B cell (primary cell): ENCODE measurements at regions not wholly inside any gene's neighbourhood (a gene's known extent, or its start where the extent isn't known, plus 50 kb on each side); places are given as distances from the start of the nearest gene placed in this dataset.

ENCODE experiments used
- ATAC-seq: fragments of 200-7000 bp; cut with Tn5 transposase; one replicate; pipeline ENCODE4 v1.10.0; 2021; ENCODE audit warnings: low read depth, mild to moderate bottlenecking, moderate number of reproducible peaks, moderate library complexity
- CTCF ChIA-PET: fragments of 350-600 bp; sonication (Branson Sonifier 250); formaldehyde crosslinking; loops from one replicate; lab custom pipeline; 2021; ENCODE audit warnings: antibody characterized with exemption, inconsistent platforms; lab: Charles Lee
- POLR2A ChIA-PET: fragments of 350-600 bp; sonication (Branson Sonifier 250); formaldehyde crosslinking; loops from one replicate; lab custom pipeline; 2021; ENCODE audit warnings: antibody characterized with exemption; lab: Charles Lee
- DNase-seq: peaks from one replicate; pipeline ENCODE4 v3.0.0; 2013
- H2AFZ ChIP-seq: 2 replicates; pipeline ENCODE4 v1.6.1; 2012; ENCODE audit warnings: mild to moderate bottlenecking, low read depth, low read length; ENCODE audit not compliant: insufficient read depth, poor library complexity, severe bottlenecking
- H3K27ac ChIP-seq, 2 donors: 1 replicate in 1 of 2; 2 replicates in 1 of 2; pipeline ENCODE4 v1.5.1; 2012 to 2013; ENCODE audit warnings: low read length in 2 of 2, mild to moderate bottlenecking in 2 of 2, moderate library complexity in 1 of 2
- H3K27me3 ChIP-seq, 4 experiments: fragments of 200-600 bp in 1 of 4; sonication (generic) in 1 of 4; replicated peaks in 1 of 4; 1 replicate in 2 of 4; 2 replicates in 2 of 4; pipeline versions ENCODE4 v1.6.1 to v1.7.0; 2013 to 2016; ENCODE audit warnings: low read length in 3 of 4, mild to moderate bottlenecking in 2 of 4, mixed read lengths in 1 of 4, moderate library complexity in 1 of 4; ENCODE audit not compliant: insufficient read depth in 4 of 4, control insufficient read depth in 3 of 4; ENCODE audit errors: control extremely low read depth in 1 of 4
- H3K36me3 ChIP-seq, 2 experiments: replicated peaks in 1 of 2; 1 replicate in 1 of 2; 2 replicates in 1 of 2; pipeline versions ENCODE4 v1.6.1 to v1.7.1; 2013; ENCODE audit warnings: low read length in 1 of 2; ENCODE audit not compliant: insufficient read depth in 2 of 2, control insufficient read depth in 1 of 2; ENCODE audit errors: control extremely low read depth in 1 of 2, extremely low read depth in 1 of 2
- H3K4me1 ChIP-seq, 2 donors: fragments of 200-600 bp in 1 of 2; sonication (generic) in 1 of 2; 1 replicate in 1 of 2; 2 replicates in 1 of 2; pipeline versions ENCODE4 v1.5.1 to v1.6.1; 2013 to 2017; ENCODE audit warnings: low read length in 2 of 2; ENCODE audit not compliant: control insufficient read depth in 2 of 2, insufficient read depth in 2 of 2
- H3K4me2 ChIP-seq: replicated peaks from 2 replicates; pipeline ENCODE3; 2012; ENCODE audit warnings: mild to moderate bottlenecking, low read depth, low read length; ENCODE audit not compliant: poor library complexity, severe bottlenecking
- H3K4me3 ChIP-seq, 5 experiments: fragments of 200-600 bp in 1 of 5; sonication (generic) in 1 of 5; 1 replicate in 3 of 5; 2 replicates in 2 of 5; pipeline versions ENCODE4 v1.5.1 to v1.7.0; 2011 to 2016; ENCODE audit warnings: low read length in 4 of 5, mild to moderate bottlenecking in 4 of 5, low read depth in 2 of 5, control low read depth in 1 of 5, moderate library complexity in 1 of 5; ENCODE audit not compliant: insufficient read depth in 1 of 5; ENCODE audit errors: control extremely low read depth in 1 of 5, extremely low read depth in 1 of 5
- H3K79me2 ChIP-seq: fragments of 200-600 bp; sonication (generic); one replicate; pipeline ENCODE4 v1.6.0; 2016; ENCODE audit warnings: low read length; ENCODE audit not compliant: control insufficient read depth, insufficient read depth
- H3K9ac ChIP-seq: fragments of 200-600 bp; sonication (generic); 2 replicates; pipeline ENCODE4 v1.6.1; 2017; ENCODE audit warnings: mild to moderate bottlenecking, low read length, moderate library complexity
- H3K9me3 ChIP-seq, 3 donors: one replicate each; pipeline versions ENCODE4 v1.6.1 to v1.7.1; 2013; ENCODE audit warnings: low read length in 2 of 3; ENCODE audit not compliant: control insufficient read depth in 2 of 3, insufficient read depth in 1 of 3; ENCODE audit errors: control extremely low read depth in 1 of 3
- H4K20me1 ChIP-seq: 2 replicates; pipeline ENCODE4 v1.6.0; 2012; ENCODE audit warnings: mild to moderate bottlenecking, low read length; ENCODE audit not compliant: insufficient read depth, control insufficient read depth, poor library complexity, severe bottlenecking
- H3K27ac Mint-ChIP-seq: one replicate; pipeline ENCODE4 v1.8.0; 2021; ENCODE audit warnings: mixed read lengths
- H3K27me3 Mint-ChIP-seq: one replicate; pipeline ENCODE4 v1.8.0; 2021; ENCODE audit warnings: mixed read lengths
- H3K4me1 Mint-ChIP-seq: one replicate; pipeline ENCODE4 v1.8.0; 2021; ENCODE audit warnings: mixed read lengths
- H3K4me3 Mint-ChIP-seq: one replicate; pipeline ENCODE4 v1.8.0; 2021; ENCODE audit warnings: mixed read lengths
- H3K9me3 Mint-ChIP-seq: one replicate; pipeline ENCODE4 v1.8.0; 2022; ENCODE audit warnings: mixed read lengths; ENCODE audit not compliant: insufficient read depth
- EZH2 ChIP-seq: IDR thresholded peaks from 2 replicates; pipeline ENCODE4 v1.6.1; 2012; ENCODE audit warnings: borderline replicate concordance, low read depth, mild to moderate bottlenecking, moderate library complexity, low read length; ENCODE audit not compliant: insufficient read depth, poor library complexity, severe bottlenecking
- WGBS: methylation state at CpG from one replicate; pipeline ENCODE4 v1.1.5; 2013; ENCODE audit warnings: missing lambda C conversion rate; ENCODE audit not compliant: insufficient coverage; 5-methylcytosine and 5-hydroxymethylcytosine counted together
- intact Hi-C: fragments of 100-400 bp; cut with micrococcal nuclease; formaldehyde crosslinking; loops from one replicate; pipeline ENCODE4 v1.10.0; 2022
- TF ChIP-seq, protein P1 (sequence below): fragments of 200-600 bp; IDR thresholded peaks from one replicate; pipeline ENCODE4 v1.8.0; 2022; ENCODE audit warnings: antibody characterized with exemption, mild to moderate bottlenecking

DNA sequence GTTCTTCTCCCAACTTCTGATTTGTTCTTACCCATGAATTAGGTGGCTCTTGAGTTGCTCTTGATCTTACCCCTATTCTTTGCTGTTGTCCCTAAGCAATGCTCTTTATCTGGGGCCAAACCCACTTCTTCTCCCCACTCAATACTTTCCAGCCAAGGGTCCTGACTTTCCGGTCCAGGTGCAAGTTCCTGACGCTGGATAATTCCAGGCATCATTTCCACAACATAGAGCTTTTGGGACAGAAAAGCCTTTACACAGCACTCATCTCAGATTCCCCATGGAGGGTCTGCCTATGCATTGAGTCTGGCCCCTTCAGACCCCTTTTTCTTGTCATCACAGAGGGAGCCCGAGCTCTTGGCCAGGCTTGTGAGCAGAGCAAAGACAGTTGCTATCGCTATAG lies 85.4 kb upstream of the BOC start:
- intact Hi-C loops: no loop called here
- no peak overlapping the region for H3K4me3 ChIP-seq
- no peaks in the 10 kb centered on the region for H3K36me3 ChIP-seq
- Mint-ChIP-seq H3K4me3 (no peak overlapping the region), H3K9me3 (no peaks in the 10 kb centered on the region), H3K4me1 (no peaks in the 10 kb centered on the region), H3K27ac (no peak overlapping the region), H3K27me3 (no peaks in the 10 kb centered on the region)
- H3K4me2 ChIP-seq: no peak overlapping the region
- no peak overlapping the region for H3K27ac ChIP-seq
- ChIA-PET POLR2A (no interaction called here), CTCF (no interaction called here)
- DNase-seq (no peak), ATAC-seq (no peak)
- H3K9me3 ChIP-seq: peaks cover 0 to 3% (median 0%) of the 10 kb centered on the region in 3 donors
- no peaks in the 10 kb centered on the region for H4K20me1 ChIP-seq
- no peak overlapping the region for H3K9ac ChIP-seq
- H3K27me3 ChIP-seq: no peaks in the 10 kb centered on the region
- no peaks in the 10 kb centered on the region for H3K4me1 ChIP-seq
- H3K79me2 ChIP-seq: no peaks in the 10 kb centered on the region
- TF ChIP-seq, protein P1, sequence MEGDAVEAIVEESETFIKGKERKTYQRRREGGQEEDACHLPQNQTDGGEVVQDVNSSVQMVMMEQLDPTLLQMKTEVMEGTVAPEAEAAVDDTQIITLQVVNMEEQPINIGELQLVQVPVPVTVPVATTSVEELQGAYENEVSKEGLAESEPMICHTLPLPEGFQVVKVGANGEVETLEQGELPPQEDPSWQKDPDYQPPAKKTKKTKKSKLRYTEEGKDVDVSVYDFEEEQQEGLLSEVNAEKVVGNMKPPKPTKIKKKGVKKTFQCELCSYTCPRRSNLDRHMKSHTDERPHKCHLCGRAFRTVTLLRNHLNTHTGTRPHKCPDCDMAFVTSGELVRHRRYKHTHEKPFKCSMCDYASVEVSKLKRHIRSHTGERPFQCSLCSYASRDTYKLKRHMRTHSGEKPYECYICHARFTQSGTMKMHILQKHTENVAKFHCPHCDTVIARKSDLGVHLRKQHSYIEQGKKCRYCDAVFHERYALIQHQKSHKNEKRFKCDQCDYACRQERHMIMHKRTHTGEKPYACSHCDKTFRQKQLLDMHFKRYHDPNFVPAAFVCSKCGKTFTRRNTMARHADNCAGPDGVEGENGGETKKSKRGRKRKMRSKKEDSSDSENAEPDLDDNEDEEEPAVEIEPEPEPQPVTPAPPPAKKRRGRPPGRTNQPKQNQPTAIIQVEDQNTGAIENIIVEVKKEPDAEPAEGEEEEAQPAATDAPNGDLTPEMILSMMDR: no peak
- TF ChIP-seq EZH2: no peak
- 100% methylated on average over 2 of the region's 4 CpGs for WGBS
- H2AFZ ChIP-seq: no peak overlapping the region

DNA sequence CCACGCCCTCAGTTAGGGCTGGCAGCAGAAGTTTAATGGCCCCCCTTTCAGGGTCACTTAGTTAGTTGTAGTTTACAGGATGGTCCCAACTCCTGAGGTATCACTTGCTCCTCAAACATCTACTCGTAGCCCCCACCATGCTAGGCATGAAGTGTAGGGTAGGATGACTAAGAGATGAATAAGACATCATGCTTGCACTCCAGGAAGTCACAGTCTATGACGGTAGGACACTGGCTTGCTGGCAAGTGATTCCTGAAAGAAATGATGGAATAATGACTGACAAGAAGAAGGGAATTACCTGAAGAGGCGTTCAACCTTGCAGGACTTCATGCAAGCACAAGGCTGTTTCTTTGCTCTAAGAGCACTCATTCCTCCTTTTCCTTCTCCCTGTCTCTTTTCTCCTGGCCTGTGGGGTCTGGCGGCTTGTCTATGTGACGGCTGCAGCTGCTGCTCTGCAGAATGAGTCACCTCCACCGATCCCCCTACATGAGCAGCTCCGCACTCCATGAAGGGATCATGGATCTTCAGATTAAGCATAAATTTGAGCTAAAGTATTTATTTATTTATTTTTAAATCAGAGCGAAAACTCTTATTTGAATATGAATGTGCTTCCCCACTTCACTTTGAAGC lies 82.9 kb upstream of the BOC start:
- 100% methylated on average over 3 of the region's 9 CpGs for WGBS
- TF ChIP-seq, protein P1: no peak

More for the DNA sequence above, 82.9 kb upstream of the BOC start:
- intact Hi-C loops: no loop called here
- Histone ChIP-seq H3K9me3 (peaks cover 0 to 3% (median 0%) of the 10 kb centered on the region in 3 donors), H3K36me3 (no peaks in the 10 kb centered on the region), H3K79me2 (no peaks in the 10 kb centered on the region), H3K4me3 (no peak overlapping the region), H2AFZ (no peak overlapping the region), H3K4me2 (no peak overlapping the region), H3K27ac (no peak overlapping the region), H4K20me1 (no peaks in the 10 kb centered on the region), H3K4me1 (no peaks in the 10 kb centered on the region), H3K27me3 (no peaks in the 10 kb centered on the region), H3K9ac (no peak overlapping the region)
- CTCF ChIA-PET: interaction anchor here (1.3 kb wide), 1 partner anchor 160 kb away, joined by 3 read pairs; no protein-coding TSS in a partner anchor
- ATAC-seq: no peak
- Mint-ChIP-seq H3K4me1 (no peaks in the 10 kb centered on the region), H3K27ac (no peak overlapping the region), H3K4me3 (no peak overlapping the region), H3K9me3 (no peaks in the 10 kb centered on the region), H3K27me3 (no peaks in the 10 kb centered on the region)
- POLR2A ChIA-PET: interaction anchor here (0.7 kb wide), 1 partner anchor 386 kb away, joined by 3 read pairs; the partner anchor contains the start of gene SPICE1
- DNase-seq: no peak
